ENCODE measurements at regions not wholly inside any gene's neighbourhood (a gene's known extent, or its start where the extent isn't known, plus 50 kb on each side); places are given as distances from the start of the nearest gene placed in this dataset.

DNA sequence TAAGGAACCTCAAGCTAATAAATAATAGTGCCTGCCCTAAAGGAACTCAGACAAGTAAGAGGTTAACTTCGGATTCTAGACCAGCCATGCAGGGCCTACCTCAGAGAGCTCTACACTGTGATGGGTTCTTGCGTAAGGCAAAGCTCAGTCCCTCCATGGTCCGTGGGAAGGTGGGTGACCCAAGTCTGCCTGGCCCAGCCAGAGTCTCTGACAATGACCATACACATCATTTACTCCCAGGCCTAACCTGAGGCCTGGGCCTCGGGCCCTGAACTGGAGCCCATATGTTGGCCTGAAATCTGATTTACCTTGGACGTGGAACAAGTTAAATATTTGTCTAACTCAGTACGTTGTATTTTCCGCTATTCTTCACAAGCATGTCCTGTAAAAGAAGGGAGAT lies 55.1 kb downstream of the TMEM174 start:
- TF ChIP-seq, protein P1, sequence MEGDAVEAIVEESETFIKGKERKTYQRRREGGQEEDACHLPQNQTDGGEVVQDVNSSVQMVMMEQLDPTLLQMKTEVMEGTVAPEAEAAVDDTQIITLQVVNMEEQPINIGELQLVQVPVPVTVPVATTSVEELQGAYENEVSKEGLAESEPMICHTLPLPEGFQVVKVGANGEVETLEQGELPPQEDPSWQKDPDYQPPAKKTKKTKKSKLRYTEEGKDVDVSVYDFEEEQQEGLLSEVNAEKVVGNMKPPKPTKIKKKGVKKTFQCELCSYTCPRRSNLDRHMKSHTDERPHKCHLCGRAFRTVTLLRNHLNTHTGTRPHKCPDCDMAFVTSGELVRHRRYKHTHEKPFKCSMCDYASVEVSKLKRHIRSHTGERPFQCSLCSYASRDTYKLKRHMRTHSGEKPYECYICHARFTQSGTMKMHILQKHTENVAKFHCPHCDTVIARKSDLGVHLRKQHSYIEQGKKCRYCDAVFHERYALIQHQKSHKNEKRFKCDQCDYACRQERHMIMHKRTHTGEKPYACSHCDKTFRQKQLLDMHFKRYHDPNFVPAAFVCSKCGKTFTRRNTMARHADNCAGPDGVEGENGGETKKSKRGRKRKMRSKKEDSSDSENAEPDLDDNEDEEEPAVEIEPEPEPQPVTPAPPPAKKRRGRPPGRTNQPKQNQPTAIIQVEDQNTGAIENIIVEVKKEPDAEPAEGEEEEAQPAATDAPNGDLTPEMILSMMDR (IDR thresholded peaks at IDR 0.05) = no peak
- no peak for TF ChIP-seq POLR2AphosphoS5 (IDR thresholded peaks at IDR 0.05)
